NCI-H1105 treated with DMSO at 0.1 percent for 48 hours (cell line): ENCODE measurements at regions not wholly inside any gene's neighbourhood (a gene's known extent, or its start where the extent isn't known, plus 50 kb on each side); places are given as distances from the start of the nearest gene placed in this dataset.
A peak's percentile ranks its signal among the peaks of the same experiment; 100 is the strongest.

Experiments
- DNase-seq: peaks from one replicate; lab custom pipeline; 2025; lab: John Stamatoyannopoulos, UW

DNA sequence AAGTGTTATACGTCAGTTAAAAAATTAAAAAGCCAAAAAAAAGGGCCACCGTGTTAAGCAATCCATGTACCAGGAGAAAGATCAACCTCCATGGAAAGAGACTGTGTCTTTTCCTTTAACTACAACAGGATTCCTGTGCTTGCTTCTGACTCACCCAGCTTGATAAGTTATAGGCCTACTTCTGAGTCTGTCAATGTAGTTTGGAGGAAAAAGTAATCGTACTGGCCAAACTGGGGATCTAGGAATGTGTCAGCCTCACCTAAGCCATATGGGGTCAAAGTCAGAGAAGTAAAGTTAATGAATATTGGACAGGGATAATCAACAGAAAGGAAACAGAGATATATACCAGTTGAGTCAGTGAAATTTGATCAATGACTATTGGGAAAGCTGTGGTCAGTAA is 470.8 kb upstream of the SLIT2 start:
- no peak for DNase-seq

GRCh38 chr4:19776929-19777328 is 474.8 kb upstream of the SLIT2 start:
- DNase-seq = no peak

GRCh38 chr4:19776021-19776459 is 475.7 kb upstream of the SLIT2 start:
- DNase-seq = peak; percentile 80

DNA sequence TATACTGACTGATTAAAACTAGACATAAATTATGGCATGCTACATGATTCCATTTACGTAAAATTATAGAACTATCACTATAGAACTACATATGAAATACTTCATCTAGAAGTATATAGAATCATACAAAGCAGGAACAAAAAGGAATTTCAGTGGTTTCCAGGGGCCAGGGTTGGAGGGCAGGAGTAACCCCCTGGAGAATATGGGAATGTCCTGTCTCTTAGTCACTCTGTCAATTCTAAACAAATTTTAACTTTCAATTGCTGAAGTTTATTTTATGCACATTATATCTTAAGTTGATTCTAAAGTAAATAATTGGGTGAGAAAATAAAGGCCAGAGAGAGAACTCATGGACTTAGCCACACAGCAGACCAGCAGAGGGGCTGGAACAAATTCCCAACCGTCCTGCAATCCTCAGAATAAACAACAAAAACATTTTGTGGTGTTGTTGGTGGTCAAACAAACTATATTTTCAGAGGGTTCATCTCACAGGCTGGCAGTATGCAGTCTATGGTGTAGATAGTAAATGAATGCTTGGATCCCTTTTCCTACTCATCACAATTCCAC is 476.9 kb upstream of the SLIT2 start:
- no peak for DNase-seq

DNA sequence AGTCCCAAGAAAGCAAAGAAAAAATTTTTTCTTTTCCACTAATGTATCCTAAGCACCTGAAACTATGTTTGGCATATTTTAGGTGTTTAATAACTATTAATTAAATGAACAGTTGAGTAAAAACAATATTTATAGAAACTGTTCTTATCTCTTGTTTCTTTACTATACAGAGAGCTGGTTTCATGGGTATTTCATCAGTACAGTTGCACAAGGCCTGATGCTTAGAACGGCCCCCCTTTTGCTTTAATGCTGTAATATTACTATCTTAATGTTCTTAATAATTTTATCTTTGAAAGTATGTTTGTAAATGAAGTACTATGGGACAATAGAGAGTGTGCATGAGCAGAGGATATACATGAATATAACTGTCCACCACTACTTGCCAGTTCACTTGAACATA is 479.1 kb upstream of the SLIT2 start:
- no peak for DNase-seq

DNA sequence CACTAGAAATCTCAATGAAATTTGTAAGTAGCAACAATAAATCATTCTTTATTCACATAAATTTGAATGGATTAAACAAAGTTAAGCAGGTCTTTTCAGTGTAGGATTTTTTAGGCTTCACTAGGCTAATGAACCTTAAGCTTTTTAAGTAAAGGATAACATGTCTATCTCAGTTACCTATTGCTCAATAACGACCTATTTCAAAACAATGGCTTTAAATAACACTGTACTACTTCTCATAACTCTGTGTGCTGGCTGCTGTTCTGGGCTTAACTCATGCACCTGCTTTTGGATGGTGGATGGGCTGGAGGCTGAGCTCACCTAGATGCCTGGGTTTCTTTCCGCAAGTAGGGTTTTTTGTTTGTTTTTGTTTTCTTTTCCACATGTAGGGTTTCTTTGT is 495.0 kb upstream of the SLIT2 start:
- no peak for DNase-seq

- no peak for DNase-seq
These were observed 499.1 kb upstream of the SLIT2 start for GRCh38 chr4:19752599-19752998.

GRCh38 chr4:19748519-19749479 is 502.9 kb upstream of the SLIT2 start:
- no peak for DNase-seq

- DNase-seq = no peak
These were observed 505.3 kb upstream of the SLIT2 start for GRCh38 chr4:19746377-19746776.

DNA sequence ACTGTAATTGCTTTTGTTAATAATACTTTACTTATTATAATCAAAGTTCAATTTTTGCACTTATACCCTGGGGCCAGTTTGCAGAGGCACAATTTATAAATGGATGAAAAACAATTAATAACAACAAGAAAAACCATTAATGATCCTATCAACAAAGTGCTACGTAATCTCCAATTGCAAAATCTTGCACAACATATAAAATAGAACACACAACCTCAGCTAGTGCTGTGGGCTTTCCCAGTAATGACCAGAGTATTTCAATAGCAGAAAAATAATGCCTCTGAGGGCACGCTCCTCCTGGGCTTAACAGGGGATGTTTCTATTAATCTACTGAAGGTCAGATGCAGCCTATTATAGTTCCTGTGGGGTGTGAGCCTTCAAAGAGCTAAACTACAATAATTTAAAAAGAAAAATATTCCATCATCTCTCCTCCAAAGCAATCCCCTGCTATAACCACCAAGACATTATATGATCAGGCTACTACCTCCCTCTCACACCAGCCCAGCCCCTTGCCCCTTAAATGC is 508.5 kb upstream of the SLIT2 start:
- no peak for DNase-seq

DNA sequence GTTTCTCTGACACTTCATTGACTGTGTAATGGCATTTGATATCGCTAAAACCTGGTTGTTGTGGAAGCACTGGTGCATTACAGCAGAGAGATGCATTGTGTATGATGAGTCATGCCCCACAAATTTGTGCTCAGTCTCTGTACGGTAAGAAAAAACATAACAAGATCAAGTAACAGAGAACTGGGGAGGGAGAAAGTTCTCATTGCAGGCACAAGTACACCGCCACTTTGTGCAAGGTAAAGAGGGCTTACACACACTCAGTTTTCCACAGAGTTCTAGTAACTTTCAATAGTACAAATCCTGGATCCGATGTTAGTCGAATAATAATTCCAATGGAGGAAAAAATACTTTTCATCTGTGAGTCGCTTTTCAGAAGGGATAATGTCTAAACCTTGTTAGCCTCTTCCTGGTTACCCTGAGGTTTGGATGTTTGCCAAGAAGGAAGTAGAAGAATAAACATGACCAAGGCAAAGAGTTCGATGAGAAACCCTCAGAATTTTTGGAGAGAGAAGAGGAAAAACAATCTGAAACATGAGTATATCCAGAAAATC is 512.5 kb upstream of the SLIT2 start:
- DNase-seq = no peak

DNA sequence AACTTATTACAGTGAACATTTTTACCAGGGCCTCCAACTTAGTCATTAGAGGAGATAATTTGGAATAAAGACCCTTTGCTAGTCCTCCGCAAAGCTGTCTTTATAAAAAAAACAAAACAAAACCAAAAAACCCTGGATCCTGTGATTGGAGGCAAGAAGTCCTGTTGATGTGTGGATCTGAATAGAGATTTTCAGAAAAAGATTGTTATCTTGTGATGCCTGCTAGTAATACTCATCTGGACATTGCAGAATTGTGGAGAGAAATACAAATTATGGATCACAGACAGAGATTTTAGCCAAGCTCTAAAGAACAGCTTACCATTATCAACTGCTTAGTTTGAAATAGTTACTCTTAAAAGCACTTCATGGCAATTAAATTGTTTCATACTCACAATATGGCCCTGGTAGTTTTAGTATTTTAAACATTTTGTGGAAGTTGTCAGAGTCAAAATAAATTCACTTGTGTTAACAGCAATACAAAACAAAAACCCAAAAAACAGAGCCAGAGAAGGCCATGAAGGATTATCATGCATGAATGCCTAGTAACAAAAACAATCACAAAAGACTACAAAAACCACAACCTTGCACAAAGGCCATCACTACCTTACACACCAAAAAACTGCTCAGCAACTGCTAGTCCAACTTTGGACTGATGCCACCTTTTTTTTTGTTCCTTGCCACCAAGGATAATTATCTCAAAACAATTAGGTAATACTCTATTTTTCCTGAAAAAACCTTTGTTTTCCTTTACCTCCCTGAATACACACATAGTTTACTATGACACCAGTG is 514.5 kb upstream of the SLIT2 start:
- DNase-seq = peak; percentile 49

DNA sequence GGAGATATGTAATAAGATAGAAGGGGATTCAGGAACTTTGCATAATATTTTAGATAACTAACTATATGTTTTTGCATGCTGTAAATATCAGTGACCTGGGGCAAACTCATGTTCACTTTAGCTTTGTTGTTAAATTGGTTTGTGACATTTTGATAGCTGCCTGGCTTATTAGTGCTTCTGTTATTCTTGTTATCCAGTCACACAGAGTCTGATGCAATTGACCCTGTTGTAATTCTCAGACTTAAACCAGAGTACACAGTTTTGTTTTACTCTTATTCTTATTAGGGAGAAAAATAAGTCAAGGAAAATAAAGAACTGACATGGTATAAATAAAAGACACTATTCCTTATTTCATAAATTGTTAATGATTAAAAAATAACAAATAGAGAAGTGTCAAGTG is 516.7 kb upstream of the SLIT2 start:
- DNase-seq = no peak

DNA sequence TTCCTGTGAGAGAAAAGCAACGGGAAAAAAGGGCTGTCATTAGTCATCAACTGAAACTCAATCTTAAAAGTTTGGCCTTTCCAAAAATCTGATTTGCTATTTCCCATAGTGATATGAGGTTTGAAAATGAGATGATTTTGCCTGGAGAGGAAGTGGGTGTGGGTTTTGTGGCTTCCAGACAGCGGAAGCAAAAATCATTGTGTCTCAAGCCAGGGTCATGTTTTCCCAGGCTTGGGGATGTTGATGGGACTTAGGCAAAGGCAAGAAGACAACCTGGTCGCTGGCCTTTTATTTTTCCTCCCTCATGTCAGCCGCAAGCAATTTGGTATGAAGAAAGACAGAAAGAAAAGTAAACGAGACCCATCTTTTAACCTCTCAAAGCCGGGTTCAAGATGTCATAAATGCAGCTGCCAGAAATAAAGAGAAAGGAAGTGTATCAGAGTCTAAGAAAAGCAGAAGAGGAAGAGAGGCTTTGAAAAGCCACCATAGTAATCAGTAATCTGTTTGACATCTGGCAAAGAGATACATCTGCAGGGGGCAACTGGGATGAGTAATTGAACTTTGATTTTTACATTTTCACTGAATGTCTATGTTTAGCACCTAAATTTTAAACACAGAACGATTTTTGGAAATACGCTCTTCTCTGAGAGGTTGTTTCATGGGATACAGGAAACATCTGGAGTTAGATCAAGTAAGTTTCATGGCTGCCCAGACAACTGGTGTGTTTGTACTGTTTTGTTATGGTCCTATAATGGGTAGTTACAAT is 521.6 kb upstream of the SLIT2 start:
- no peak for DNase-seq

- DNase-seq = no peak
These were observed 522.9 kb upstream of the SLIT2 start for GRCh38 chr4:19728773-19729172.

- no peak for DNase-seq
These were observed 524.6 kb upstream of the SLIT2 start for GRCh38 chr4:19727141-19727540.

- no peak for DNase-seq
These were observed 526.6 kb upstream of the SLIT2 start for GRCh38 chr4:19725130-19725529.

- DNase-seq = no peak
These were observed 529.3 kb upstream of the SLIT2 start for GRCh38 chr4:19722404-19722803.

GRCh38 chr4:19721587-19721986 is 530.1 kb upstream of the SLIT2 start:
- DNase-seq = no peak

GRCh38 chr4:19720610-19721009 is 531.1 kb upstream of the SLIT2 start:
- no peak for DNase-seq

- no peak for DNase-seq
These were observed 531.5 kb upstream of the SLIT2 start for GRCh38 chr4:19720190-19720589.
